ENCODE measurements at regions not wholly inside any gene's neighbourhood (a gene's known extent, or its start where the extent isn't known, plus 50 kb on each side); places are given as distances from the start of the nearest gene placed in this dataset.
"Not testable (repeated sequence)": the region's sequence is repeated elsewhere in the genome, so short reads cannot be mapped to it uniquely, and the experiment has no call there.

GRCh38 chr15:75121491-75121890 is 80.2 kb upstream of the C15orf39 start:
- no peaks in the 10 kb centered on the region for H3K36me3 ChIP-seq (ENCODE audit: low read depth, missing control alignments)
- intact Hi-C loops (cut with DNase I; ENCODE audit: low total_unique reads) = no loop called here
- no peak for TF ChIP-seq POLR2A (IDR thresholded peaks at IDR 0.05)
- TF ChIP-seq CTCF (IDR thresholded peaks at IDR 0.05) = no peak
- H3K9me3 ChIP-seq = no peaks in the 10 kb centered on the region
- H3K4me3 ChIP-seq = no peak overlapping the region
- H3K4me1 ChIP-seq = peaks cover 13% of the 10 kb centered on the region
- no peak overlapping the region for H3K27ac ChIP-seq
- no peaks in the 10 kb centered on the region for H3K27me3 ChIP-seq
- DNase-seq = no peak

- TF ChIP-seq POLR2A (IDR thresholded peaks at IDR 0.05) (no peak), CTCF (IDR thresholded peaks at IDR 0.05) (no peak)
- no peaks in the 10 kb centered on the region for H3K9me3 ChIP-seq
- WGBS, 2 donors = 77 to 80% methylated on average over 5 of the region's 5 CpGs
- H3K27me3 ChIP-seq = no peaks in the 10 kb centered on the region
- no peaks in the 10 kb centered on the region for H3K36me3 ChIP-seq (ENCODE audit: low read depth, missing control alignments)
- DNase-seq = no peak
- no peak overlapping the region for H3K4me3 ChIP-seq
- H3K4me1 ChIP-seq = peaks cover 13% of the 10 kb centered on the region
- intact Hi-C loops (cut with DNase I; ENCODE audit: low total_unique reads) = no loop called here
- H3K27ac ChIP-seq = peak overlapping the region in 1 of 2 donors; percentile 15
These were observed 78.3 kb upstream of the C15orf39 start for GRCh38 chr15:75123395-75123794.

- H3K27me3 ChIP-seq; intact Hi-C loops (cut with DNase I; ENCODE audit: low total_unique reads); DNase-seq; H3K36me3 ChIP-seq (ENCODE audit: low read depth, missing control alignments); H3K9me3 ChIP-seq; H3K4me3 ChIP-seq: not testable (repeated sequence)
- Histone ChIP-seq H3K4me1 (peaks cover 13% of the 10 kb centered on the region), H3K27ac (peak overlapping the region in 1 of 2 donors; percentile 15)
- 79 to 84% methylated on average over 3 of the region's 3 CpGs for WGBS, 2 donors
These were observed 77.4 kb upstream of the C15orf39 start for GRCh38 chr15:75124278-75124677.

DNA sequence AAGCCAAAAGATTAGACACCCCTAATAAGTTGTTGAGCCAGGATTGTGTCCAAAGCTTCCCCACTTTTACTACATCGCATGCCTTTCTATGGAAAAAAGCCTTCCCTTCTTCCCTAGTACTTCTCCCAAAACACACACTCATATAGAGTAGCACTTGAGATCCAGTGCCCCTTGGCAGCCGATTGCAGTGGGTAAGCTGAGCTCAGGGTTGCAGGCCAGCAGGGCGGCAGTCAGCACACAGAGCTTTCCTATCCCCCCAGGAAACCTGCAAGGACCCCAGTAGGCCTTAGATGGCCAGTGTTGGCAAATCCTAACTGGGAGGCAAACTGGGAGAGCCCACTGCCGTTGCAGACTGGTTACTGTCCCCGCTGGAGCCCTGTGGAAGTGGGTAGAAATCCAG is 75.7 kb upstream of the C15orf39 start:
- intact Hi-C loops (cut with DNase I; ENCODE audit: low total_unique reads) = no loop called here
- Histone ChIP-seq H3K9me3 (no peaks in the 10 kb centered on the region), H3K27me3 (no peaks in the 10 kb centered on the region), H3K4me3 (no peak overlapping the region), H3K27ac (no peak overlapping the region), H3K36me3 (ENCODE audit: low read depth, missing control alignments) (no peaks in the 10 kb centered on the region), H3K4me1 (peaks cover 13% of the 10 kb centered on the region)
- no peak for TF ChIP-seq POLR2A (IDR thresholded peaks at IDR 0.05)
- no peak for TF ChIP-seq CTCF (IDR thresholded peaks at IDR 0.05)
- WGBS, 2 donors = 89 to 94% methylated on average over 3 to 5 of the region's 5 CpGs
- no peak for DNase-seq

DNA sequence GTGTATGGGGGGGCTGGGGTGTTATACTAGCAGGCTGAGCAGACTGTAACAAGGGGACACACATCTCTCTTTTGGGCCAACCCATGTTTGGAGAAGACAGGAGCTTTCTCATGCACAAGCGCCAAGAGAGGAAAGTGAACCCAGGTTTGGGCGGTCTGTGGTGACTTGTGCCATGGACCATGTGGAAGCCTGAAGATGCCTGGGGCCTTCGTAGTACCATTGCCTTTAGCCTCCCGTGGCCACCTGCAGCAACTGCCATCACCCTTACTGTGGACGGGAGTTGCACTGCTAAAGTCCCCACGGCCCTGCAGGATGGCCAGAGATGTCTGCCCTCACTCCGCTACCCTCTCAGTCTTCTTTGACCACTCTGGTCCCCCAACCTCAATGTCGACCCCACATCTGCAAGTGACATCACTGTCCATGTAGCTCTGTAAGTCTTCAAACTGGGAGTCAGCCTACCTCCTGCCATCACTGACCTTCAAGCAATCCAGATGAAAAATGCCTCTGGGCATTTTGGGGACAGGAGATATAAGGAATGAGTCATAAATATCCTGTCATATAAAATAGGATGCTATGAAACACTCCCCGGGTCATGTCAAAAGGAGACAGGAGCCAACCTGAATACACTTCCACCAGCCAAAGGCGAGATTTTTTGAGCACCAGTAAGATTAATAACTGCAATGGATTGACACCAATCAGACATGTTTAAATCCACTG is 74.7 kb upstream of the C15orf39 start:
- TF ChIP-seq CTCF (IDR thresholded peaks at IDR 0.05) = no peak
- no peak for TF ChIP-seq POLR2A (IDR thresholded peaks at IDR 0.05)
- Histone ChIP-seq H3K36me3 (ENCODE audit: low read depth, missing control alignments) (no peaks in the 10 kb centered on the region), H3K4me1 (peaks cover 13% of the 10 kb centered on the region), H3K27me3 (no peaks in the 10 kb centered on the region), H3K9me3 (no peaks in the 10 kb centered on the region), H3K27ac (no peak overlapping the region), H3K4me3 (no peak overlapping the region)
- intact Hi-C loops (cut with DNase I; ENCODE audit: low total_unique reads) = no loop called here
- no peak for DNase-seq
- WGBS, 2 donors = 90 to 95% methylated on average over 10 of the region's 10 CpGs
